ENCODE measurements at regions not wholly inside any gene's neighbourhood (a gene's known extent, or its start where the extent isn't known, plus 50 kb on each side); places are given as distances from the start of the nearest gene placed in this dataset.
"Not testable (repeated sequence)": the region's sequence is repeated elsewhere in the genome, so short reads cannot be mapped to it uniquely, and the experiment has no call there.

GRCh38 chr22:48516571-48516970 lies 1311.1 kb downstream of the BRD1 start:
- no peak for DNase-seq

GRCh38 chr22:48515571-48516200 lies 1312.0 kb downstream of the BRD1 start:
- no peak for DNase-seq

DNA sequence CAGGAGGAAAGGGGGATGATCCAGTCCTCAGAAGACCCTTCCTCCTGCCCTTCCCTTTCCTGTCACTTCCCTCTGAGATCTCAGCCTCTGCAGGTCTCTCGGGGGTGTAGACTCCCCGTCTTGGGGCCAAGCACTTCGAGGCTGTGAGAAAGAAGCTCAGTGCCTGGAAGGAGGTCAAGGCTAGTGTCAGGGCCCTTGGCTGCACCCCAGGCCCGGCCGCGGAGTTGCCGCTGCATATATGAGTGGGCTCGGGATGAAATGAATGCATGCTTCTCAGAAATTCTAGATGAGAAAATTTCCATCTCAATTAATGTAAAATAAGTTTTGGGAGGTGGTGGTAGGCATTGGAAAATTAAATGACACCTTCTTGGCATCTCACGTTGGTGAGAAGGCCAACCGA lies 1313.7 kb downstream of the BRD1 start:
- no peak for DNase-seq

GRCh38 chr22:48513446-48513845 lies 1314.2 kb downstream of the BRD1 start:
- no peak for DNase-seq

- DNase-seq, result no peak
Measured at GRCh38 chr22:48511781-48512327, 1315.8 kb downstream of the BRD1 start.

DNA sequence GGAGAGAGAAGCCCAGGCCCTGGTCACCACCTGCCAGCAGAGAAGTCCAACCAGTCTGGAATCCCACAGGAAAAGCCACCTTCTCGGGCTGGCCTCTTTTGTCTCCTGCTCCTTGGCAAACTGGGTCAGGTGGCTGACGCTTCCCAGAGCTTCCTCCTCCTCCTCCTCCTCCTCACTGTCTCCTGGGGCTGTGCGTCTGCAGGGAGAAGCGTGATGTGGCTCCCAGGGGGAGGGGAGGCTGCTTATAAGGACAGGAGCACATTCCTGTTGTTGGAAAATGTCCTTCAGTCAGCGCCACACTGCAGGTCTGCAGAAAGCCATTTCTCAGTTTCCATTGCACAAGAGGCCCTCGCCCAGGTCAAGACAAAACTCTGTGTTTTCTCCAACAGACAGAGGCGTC lies 1316.5 kb downstream of the BRD1 start:
- no peak for DNase-seq

GRCh38 chr22:48510599-48510998 lies 1317.1 kb downstream of the BRD1 start:
- DNase-seq, result no peak

- no peak for DNase-seq
Measured at GRCh38 chr22:48507595-48508350, 1319.9 kb downstream of the BRD1 start.

- DNase-seq, result no peak
Measured at GRCh38 chr22:48507171-48507570, 1320.5 kb downstream of the BRD1 start.

- DNase-seq, result no peak
Measured at GRCh38 chr22:48506506-48507145, 1321.0 kb downstream of the BRD1 start.

DNA sequence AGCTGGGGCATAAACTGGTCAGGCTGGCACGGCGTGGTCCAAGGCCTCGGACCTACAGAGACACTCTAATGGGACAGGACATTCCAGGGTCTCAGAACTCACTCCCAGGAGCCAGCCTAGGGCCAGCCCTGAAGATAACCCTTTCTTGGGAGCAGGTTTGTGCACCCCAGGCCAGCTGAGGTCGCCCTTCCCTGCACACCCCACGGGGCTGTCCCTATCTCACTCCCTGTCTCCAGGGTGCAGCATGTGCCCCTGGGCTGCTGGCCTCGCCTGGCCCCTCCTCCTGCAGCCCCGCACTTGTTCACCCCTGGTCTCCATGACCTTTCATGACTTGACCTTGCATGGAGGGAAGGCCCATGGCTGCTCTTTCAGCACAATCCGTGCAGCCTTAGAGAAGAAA lies 1321.8 kb downstream of the BRD1 start:
- DNase-seq, result no peak

GRCh38 chr22:48504519-48505140 lies 1323.0 kb downstream of the BRD1 start:
- DNase-seq, result no peak

- DNase-seq, result no peak
Measured at GRCh38 chr22:48503876-48504275, 1323.8 kb downstream of the BRD1 start.

DNA sequence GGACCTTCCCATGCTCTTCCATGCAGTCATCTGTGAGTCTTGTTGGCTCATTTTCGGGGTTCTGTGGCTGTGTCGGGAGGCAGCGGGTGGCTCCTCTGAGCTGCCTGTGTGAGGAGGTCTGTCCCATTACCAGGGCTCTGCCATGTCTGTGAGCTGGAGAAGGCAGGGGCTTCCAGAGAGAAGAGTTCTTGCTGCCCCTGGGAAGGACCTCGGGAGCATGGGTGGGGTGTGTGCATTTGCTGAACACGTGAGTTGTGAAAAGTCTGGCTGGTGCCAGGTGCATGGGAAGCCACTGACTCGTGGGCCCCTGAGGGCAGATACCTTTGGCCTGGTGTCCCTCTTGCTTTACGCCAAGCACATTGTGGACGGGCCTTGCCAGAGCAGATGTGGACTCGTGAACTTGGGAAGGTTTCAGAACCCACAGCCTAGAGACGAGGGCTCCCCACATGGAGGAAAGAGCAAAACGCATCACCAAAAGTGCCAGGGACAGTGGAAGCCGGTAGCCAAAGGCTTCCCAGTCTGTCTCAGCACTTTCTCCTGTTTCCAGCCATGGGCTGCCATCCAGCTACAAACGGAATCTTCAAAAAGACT lies 1324.5 kb downstream of the BRD1 start:
- no peak for DNase-seq

- DNase-seq, result no peak
Measured at GRCh38 chr22:48501231-48501750, 1326.4 kb downstream of the BRD1 start.

- DNase-seq, result no peak
Measured at GRCh38 chr22:48500471-48501230, 1327.0 kb downstream of the BRD1 start.

DNA sequence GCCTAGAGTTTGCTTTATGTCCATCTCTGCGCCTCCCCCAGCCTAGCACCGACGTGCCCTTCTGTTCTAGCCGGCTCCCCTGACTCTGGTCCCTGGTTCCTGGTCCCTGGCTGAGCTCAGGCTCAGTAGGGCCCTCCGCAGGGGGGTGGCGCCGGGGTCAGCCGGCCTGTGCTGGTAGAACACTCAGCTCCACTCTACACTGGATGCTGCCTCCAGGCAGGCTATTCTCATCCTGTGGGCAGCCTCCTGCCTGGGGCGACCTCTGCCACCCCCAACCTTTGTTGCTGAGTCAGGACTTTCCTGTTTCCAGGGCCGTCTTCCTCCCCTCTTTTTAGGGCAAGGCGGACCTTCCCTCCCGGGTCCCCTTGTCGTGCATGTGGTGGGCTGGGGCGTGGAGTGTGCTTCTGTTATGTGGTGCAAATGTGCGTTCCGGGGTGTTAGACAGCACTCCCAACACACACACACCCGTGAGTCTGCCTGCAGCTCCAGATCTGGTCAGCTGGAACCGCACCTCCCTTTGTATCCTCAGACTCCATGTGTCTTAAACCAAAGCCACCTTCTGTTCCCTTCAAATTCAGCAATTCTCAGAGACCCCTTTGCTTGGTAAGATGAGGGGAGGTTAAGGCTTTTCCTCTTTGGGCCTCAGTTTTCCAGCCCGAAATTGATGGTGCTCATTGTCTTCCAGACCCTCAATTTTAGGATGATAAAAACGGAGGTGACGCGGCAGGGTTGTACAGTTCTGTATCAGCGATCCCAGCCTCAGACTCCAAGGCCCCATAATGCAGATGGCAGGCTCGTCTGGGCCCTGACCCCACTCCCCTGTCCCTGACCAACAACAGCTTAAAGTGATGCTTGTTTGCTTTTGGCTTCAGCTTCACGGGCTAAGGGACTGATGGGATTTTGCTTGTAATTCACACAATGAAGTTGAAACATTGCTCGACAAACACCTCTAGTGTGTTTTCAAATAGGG lies 1327.9 kb downstream of the BRD1 start:
- DNase-seq, result no peak

DNA sequence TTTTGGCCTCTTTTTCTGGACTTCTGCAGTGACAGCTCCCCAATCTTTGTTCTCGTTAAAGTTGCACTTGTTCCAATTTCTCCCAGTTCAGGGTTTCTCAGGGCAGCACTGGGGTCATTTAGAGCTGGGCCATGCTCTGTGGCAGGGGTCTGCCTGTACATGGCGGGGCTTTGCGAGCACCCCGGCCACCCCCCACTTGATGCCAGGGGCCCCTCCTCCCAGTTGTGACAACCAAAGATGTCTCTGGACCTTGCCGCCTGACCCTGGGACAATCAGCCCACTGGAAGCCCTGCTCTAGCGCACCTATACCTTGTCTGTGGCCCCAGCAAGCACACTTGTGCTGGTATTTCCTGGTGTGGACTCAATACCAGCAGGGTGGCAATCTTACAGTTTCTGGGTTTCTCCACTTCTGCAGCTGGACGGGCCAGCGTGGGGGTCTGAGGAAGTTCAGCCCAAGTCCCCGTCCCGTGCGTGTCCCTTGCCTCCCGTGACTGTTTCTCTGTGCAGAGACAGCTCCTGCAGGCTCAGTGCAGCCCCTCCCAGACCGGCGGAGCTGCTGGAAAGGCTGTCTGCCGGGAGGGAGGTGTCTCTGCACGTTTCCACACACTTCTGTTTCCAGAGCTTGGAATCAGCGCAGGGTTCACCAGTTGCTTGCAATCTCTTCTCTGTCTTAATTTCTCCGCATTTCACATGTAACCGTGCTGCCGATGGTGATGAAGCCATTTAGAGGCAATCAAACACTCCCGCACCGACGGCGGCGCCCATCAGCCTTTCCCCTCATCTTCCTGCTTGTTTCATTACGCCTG lies 1328.9 kb downstream of the BRD1 start:
- DNase-seq, result no peak

GRCh38 chr22:48497743-48498520 lies 1329.7 kb downstream of the BRD1 start:
- DNase-seq, result not testable (repeated sequence)

Data from CD4-positive, alpha-beta T cell treated with Interleukin-17A for 4 hours (primary cell).